Effector memory CD4-positive, alpha-beta T cell (primary cell): ENCODE measurements at regions not wholly inside any gene's neighbourhood (a gene's known extent, or its start where the extent isn't known, plus 50 kb on each side); places are given as distances from the start of the nearest gene placed in this dataset.

Experiments used
- DNase-seq, 3 donors: peaks; one replicate each; pipeline ENCODE4 v3.0.0-alpha.2; 2020
- H3K27ac ChIP-seq: 2 replicates; pipeline ENCODE4 v1.7.0; 2013; ENCODE audit warnings: mild to moderate bottlenecking, low read length, moderate library complexity; ENCODE audit not compliant: insufficient read depth, poor library complexity, severe bottlenecking
- H3K27me3 ChIP-seq: replicated peaks from 2 replicates; pipeline ENCODE4 v1.7.0; 2013; ENCODE audit warnings: mild to moderate bottlenecking, low read length; ENCODE audit not compliant: insufficient read depth, control insufficient read depth, poor library complexity, severe bottlenecking
- H3K36me3 ChIP-seq: 2 replicates; pipeline ENCODE4 v1.7.0; 2013; ENCODE audit warnings: mild to moderate bottlenecking, low read length, moderate library complexity; ENCODE audit not compliant: control insufficient read depth, insufficient read depth
- H3K4me1 ChIP-seq: 2 replicates; pipeline ENCODE4 v1.7.0; 2013; ENCODE audit warnings: low read length, mild to moderate bottlenecking; ENCODE audit not compliant: control insufficient read depth, insufficient read depth, poor library complexity, severe bottlenecking
- H3K4me3 ChIP-seq: 2 replicates; pipeline ENCODE4 v1.7.0; 2013; ENCODE audit warnings: low read length, low read depth, mild to moderate bottlenecking; ENCODE audit not compliant: insufficient read depth, poor library complexity, severe bottlenecking
- H3K9me3 ChIP-seq: 2 replicates; pipeline ENCODE4 v1.7.0; 2013; ENCODE audit warnings: mild to moderate bottlenecking, low read length, moderate library complexity; ENCODE audit not compliant: control insufficient read depth

GRCh38 chr20:57902473-57902872, 192.7 kb upstream of the PMEPA1 start:
- DNase-seq: no peak
- H3K4me3 ChIP-seq: no peak overlapping the region

GRCh38 chr20:57901526-57901925, 191.7 kb upstream of the PMEPA1 start:
- H3K27me3 ChIP-seq: no peaks in the 10 kb centered on the region
- DNase-seq: no peak

More at GRCh38 chr20:57902473-57902872, 192.7 kb upstream of the PMEPA1 start:
- Histone ChIP-seq H3K27me3 (no peaks in the 10 kb centered on the region), H3K4me1 (no peaks in the 10 kb centered on the region), H3K36me3 (no peaks in the 10 kb centered on the region), H3K27ac (no peak overlapping the region), H3K9me3 (no peaks in the 10 kb centered on the region)

GRCh38 chr20:57900226-57900905, 190.6 kb upstream of the PMEPA1 start:
- H3K36me3 ChIP-seq: no peaks in the 10 kb centered on the region
- DNase-seq: no peak
- no peak overlapping the region for H3K27ac ChIP-seq
- H3K4me3 ChIP-seq: no peak overlapping the region
- H3K27me3 ChIP-seq: no peaks in the 10 kb centered on the region
- H3K9me3 ChIP-seq: no peaks in the 10 kb centered on the region
- no peaks in the 10 kb centered on the region for H3K4me1 ChIP-seq

More at GRCh38 chr20:57901526-57901925, 191.7 kb upstream of the PMEPA1 start:
- Histone ChIP-seq H3K4me1 (no peaks in the 10 kb centered on the region), H3K9me3 (no peaks in the 10 kb centered on the region), H3K27ac (no peak overlapping the region), H3K36me3 (no peaks in the 10 kb centered on the region), H3K4me3 (no peak overlapping the region)

DNA sequence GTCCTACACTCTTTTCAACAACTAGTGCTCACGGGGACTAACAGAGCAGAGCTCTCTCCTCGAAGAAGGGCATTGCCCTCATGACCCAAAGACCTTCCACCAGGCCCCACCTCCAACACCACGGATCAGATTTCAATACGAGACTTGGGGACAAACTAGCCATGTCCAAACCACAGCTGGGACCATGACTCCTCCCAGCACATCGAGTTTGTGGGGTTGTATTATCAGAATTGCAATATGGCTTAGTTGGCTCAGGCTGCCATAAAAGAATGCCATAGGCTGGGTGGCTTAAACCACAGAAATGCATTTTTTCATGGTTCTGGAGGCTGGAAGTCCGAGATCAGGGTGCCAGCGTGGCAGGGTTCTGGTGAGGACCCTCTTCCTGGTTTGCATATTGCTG, 189.7 kb upstream of the PMEPA1 start:
- H3K4me1 ChIP-seq: no peaks in the 10 kb centered on the region
- DNase-seq: no peak
- no peak overlapping the region for H3K4me3 ChIP-seq
- H3K9me3 ChIP-seq: no peaks in the 10 kb centered on the region
- H3K27me3 ChIP-seq: no peaks in the 10 kb centered on the region
- H3K36me3 ChIP-seq: no peaks in the 10 kb centered on the region
- H3K27ac ChIP-seq: no peak overlapping the region

- no peak for DNase-seq
Measured at GRCh38 chr20:57898332-57898731, 188.5 kb upstream of the PMEPA1 start.

DNA sequence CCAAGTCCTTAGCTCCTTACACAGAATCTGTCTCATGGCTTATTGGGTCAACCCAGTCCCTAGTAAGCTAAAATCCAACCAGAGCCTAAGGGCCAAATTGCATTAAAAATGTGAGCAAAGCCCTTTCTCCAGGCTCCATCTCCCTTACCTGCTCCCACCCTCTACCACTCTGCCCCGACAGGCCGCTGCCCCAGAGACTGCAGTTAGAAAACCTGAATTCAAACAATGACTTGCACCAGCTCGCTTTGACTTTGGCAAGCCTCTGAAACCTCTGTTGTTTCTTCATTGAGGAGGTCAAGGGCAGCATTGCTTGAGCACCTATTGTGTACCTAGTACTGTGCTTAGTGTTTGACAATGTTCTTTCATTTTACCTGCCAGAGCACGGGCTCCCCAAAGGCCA, 188.1 kb upstream of the PMEPA1 start:
- no peaks in the 10 kb centered on the region for H3K27me3 ChIP-seq
- no peak for DNase-seq
- H3K4me3 ChIP-seq: no peak overlapping the region
- H3K9me3 ChIP-seq: no peaks in the 10 kb centered on the region
- no peaks in the 10 kb centered on the region for H3K36me3 ChIP-seq
- no peaks in the 10 kb centered on the region for H3K4me1 ChIP-seq
- no peak overlapping the region for H3K27ac ChIP-seq

More at GRCh38 chr20:57898332-57898731, 188.5 kb upstream of the PMEPA1 start:
- no peak overlapping the region for H3K27ac ChIP-seq
- H3K36me3 ChIP-seq: no peaks in the 10 kb centered on the region
- no peaks in the 10 kb centered on the region for H3K27me3 ChIP-seq
- no peak overlapping the region for H3K4me3 ChIP-seq
- no peaks in the 10 kb centered on the region for H3K9me3 ChIP-seq
- no peaks in the 10 kb centered on the region for H3K4me1 ChIP-seq

- no peak overlapping the region for H3K27ac ChIP-seq
- no peaks in the 10 kb centered on the region for H3K4me1 ChIP-seq
- no peak overlapping the region for H3K4me3 ChIP-seq
- no peaks in the 10 kb centered on the region for H3K36me3 ChIP-seq
- H3K9me3 ChIP-seq: no peaks in the 10 kb centered on the region
- no peaks in the 10 kb centered on the region for H3K27me3 ChIP-seq
- DNase-seq: no peak
Measured at GRCh38 chr20:57897156-57897874, 187.5 kb upstream of the PMEPA1 start.

DNA sequence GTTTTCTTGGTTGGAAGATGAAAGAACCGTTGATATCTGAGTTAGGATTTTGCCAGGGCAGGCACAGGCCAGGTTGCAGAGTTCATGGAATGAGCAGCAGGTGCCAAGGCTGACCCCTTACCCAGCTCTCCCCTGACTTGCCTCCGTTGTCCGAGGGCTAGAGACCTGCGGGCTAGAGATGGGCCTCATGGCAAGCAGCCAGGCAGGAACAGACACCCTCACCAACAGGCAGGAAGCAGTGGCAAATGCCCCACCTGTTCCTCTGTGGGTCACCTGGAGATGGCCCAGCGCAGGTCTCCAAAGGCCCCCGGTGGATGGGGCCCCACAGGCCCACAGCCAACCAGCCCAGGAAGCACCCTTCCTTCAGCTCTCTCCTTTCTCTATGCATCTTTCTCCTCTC, 186.7 kb upstream of the PMEPA1 start:
- H3K4me3 ChIP-seq: no peak overlapping the region
- H3K36me3 ChIP-seq: no peaks in the 10 kb centered on the region
- no peak for DNase-seq
- H3K4me1 ChIP-seq: no peaks in the 10 kb centered on the region
- no peaks in the 10 kb centered on the region for H3K9me3 ChIP-seq
- H3K27me3 ChIP-seq: no peaks in the 10 kb centered on the region
- no peak overlapping the region for H3K27ac ChIP-seq

- Histone ChIP-seq H3K27ac (no peak overlapping the region), H3K36me3 (no peaks in the 10 kb centered on the region), H3K4me3 (no peak overlapping the region), H3K9me3 (no peaks in the 10 kb centered on the region), H3K4me1 (no peaks in the 10 kb centered on the region), H3K27me3 (no peaks in the 10 kb centered on the region)
- DNase-seq: no peak
Measured at GRCh38 chr20:57896017-57896416, 186.2 kb upstream of the PMEPA1 start.

DNA sequence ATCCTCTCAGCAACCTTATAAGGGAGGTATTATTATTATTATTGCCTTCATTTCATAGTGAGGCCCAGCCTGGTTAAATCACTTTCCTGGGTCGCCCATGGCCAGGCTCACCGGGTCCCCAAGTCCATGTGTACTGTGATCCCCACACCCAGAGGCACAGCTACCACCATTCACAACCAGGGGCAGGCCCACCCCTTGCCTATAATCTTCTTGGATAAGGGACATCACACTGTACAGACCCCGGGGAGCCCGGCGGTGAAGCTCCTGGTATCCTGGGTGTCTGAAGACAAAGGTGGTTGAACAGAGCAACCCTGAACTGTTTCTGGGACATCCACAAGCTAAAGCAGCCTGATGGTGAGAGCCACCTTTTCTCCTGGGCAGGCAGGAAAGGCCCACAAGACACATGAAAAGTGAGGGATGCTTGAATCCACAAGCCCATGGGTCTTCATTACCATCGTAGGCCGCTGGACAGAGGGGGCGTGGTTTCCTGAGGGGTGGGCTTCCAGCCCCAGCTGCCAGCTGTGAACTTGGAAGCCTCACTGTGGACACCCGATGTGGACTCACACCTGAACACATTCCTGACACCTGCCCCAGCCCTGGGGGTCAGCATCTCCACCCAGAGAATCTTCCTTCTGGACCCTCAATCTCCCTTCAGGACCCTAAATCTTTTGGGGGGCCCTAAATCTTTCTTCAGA, 185.5 kb upstream of the PMEPA1 start:
- DNase-seq: no peak
- no peaks in the 10 kb centered on the region for H3K27me3 ChIP-seq
- H3K4me1 ChIP-seq: no peaks in the 10 kb centered on the region
- no peaks in the 10 kb centered on the region for H3K9me3 ChIP-seq
- H3K4me3 ChIP-seq: no peak overlapping the region
- no peaks in the 10 kb centered on the region for H3K36me3 ChIP-seq
- H3K27ac ChIP-seq: no peak overlapping the region
